HCT116 (cell line): ENCODE measurements at regions not wholly inside any gene's neighbourhood (a gene's known extent, or its start where the extent isn't known, plus 50 kb on each side); places are given as distances from the start of the nearest gene placed in this dataset.

Source experiments
- ATAC-seq: fragments of 200-7000 bp; cut with Tn5 transposase; 2 replicates; pipeline ENCODE4 v1.9.1; 2020; ENCODE audit warnings: mild to moderate bottlenecking, moderate library complexity
- BruUV-seq: library from RNA; stranded (reverse); fragments of 400-500 nt; replicated peaks from 2 replicates; lab custom pipeline; 2021; lab: Mats Ljungman, UMichigan
- CTCF ChIA-PET: fragments of 300-600 bp; sonication (Branson Sonifier 250); formaldehyde crosslinking; loops from one replicate; lab custom pipeline; 2021; ENCODE audit warnings: antibody characterized with exemption; lab: Charles Lee
- POLR2A ChIA-PET: fragments of 300-600, 350-600 bp; sonication (Branson Sonifier 250); formaldehyde crosslinking; loops from one replicate; lab custom pipeline; 2021; ENCODE audit warnings: antibody characterized with exemption; lab: Charles Lee
- RAD21 ChIA-PET, 2 experiments: fragments of 300-600 bp; sonication (Branson Sonifier 250); formaldehyde crosslinking; loops; one replicate each; lab custom pipeline; 2023; ENCODE audit warnings: low total read pairs in 2 of 2; ENCODE audit not compliant: uncharacterized antibody in 2 of 2, unreplicated experiment in 2 of 2, low non-redundant PET in 1 of 2; lab: Charles Lee
- DNase-seq: peaks from one replicate; pipeline ENCODE4 v3.0.0-alpha.2; 2010; ENCODE audit warnings: low read depth, low spot score
- H2AFZ ChIP-seq: fragments of 200-600 bp; shearing (Covaris generic), sonication (generic); 2 replicates; pipeline ENCODE4 v1.6.1; 2017; ENCODE audit warnings: low read depth, mixed run types, mixed read lengths, antibody characterized with exemption, low read length; ENCODE audit not compliant: poor library complexity, severe bottlenecking
- H3K27ac ChIP-seq: 2 replicates; pipeline ENCODE4 v1.5.1; 2012; ENCODE audit warnings: low read depth, low read length
- H3K27me3 ChIP-seq: fragments of 200-600 bp; sonication (generic); 2 replicates; pipeline ENCODE4 v1.6.1; 2016; ENCODE audit warnings: mixed run types, low read length, mixed read lengths; ENCODE audit not compliant: insufficient read depth
- H3K36me3 ChIP-seq, 2 experiments: fragments of 200-500 bp in 1 of 2; fragments of 200-600 bp in 1 of 2; sonication (Bioruptor generic) in 1 of 2; sonication (generic) in 1 of 2; 2 replicates each; pipeline versions ENCODE4 v1.5.1 to v1.6.1; 2014 to 2016; ENCODE audit warnings: low read length in 2 of 2, inconsistent platforms in 1 of 2, mixed read lengths in 1 of 2, mixed run types in 1 of 2; ENCODE audit not compliant: insufficient read depth in 2 of 2, control insufficient read depth in 1 of 2
- H3K4me1 ChIP-seq, 2 experiments: fragments of 200-600 bp in 1 of 2; sonication (generic) in 1 of 2; 2 replicates each; pipeline versions ENCODE4 v1.5.1 to v1.6.1; 2012 to 2017; ENCODE audit warnings: low read length in 2 of 2, inconsistent platforms in 1 of 2, mild to moderate bottlenecking in 1 of 2, mixed read lengths in 1 of 2, mixed run types in 1 of 2, moderate library complexity in 1 of 2; ENCODE audit not compliant: insufficient read depth in 2 of 2, control insufficient read depth in 1 of 2
- H3K4me2 ChIP-seq: fragments of 200-600 bp; sonication (generic); 2 replicates; pipeline ENCODE4 v1.6.1; 2017; ENCODE audit warnings: mixed run types, low read length, mixed read lengths
- H3K4me3 ChIP-seq, 2 experiments: fragments of 200-600 bp in 1 of 2; sonication (generic) in 1 of 2; replicated peaks in 1 of 2; 2 replicates each; pipeline ENCODE4 v1.5.1; 2011 to 2016; ENCODE audit warnings: low read length in 2 of 2, control low read depth in 1 of 2, low read depth in 1 of 2, mild to moderate bottlenecking in 1 of 2, mixed read lengths in 1 of 2, mixed run types in 1 of 2
- H3K79me2 ChIP-seq: fragments of 200-600 bp; sonication (generic); 2 replicates; pipeline ENCODE4 v1.6.1; 2017; ENCODE audit warnings: mild to moderate bottlenecking, mixed run types, low read length, moderate library complexity, mixed read lengths; ENCODE audit not compliant: insufficient read depth
- H3K9ac ChIP-seq: fragments of 200-600 bp; sonication (generic); 2 replicates; pipeline ENCODE4 v1.6.1; 2016; ENCODE audit warnings: low read length, mixed read lengths
- H3K9me2 ChIP-seq: fragments of 200-600 bp; sonication (generic), shearing (Covaris generic); 2 replicates; pipeline ENCODE4 v1.6.1; 2017; ENCODE audit warnings: mixed run types, mild to moderate bottlenecking, moderate library complexity; ENCODE audit not compliant: insufficient read depth
- H3K9me3 ChIP-seq, 2 experiments: fragments of 200-500 bp in 1 of 2; fragments of 200-600 bp in 1 of 2; sonication (Bioruptor generic) in 1 of 2; sonication (generic) in 1 of 2; 2 replicates each; pipeline ENCODE4 v1.6.1; 2014 to 2017; ENCODE audit warnings: low read length in 2 of 2, mixed read lengths in 2 of 2, inconsistent platforms in 1 of 2, low read depth in 1 of 2, mild to moderate bottlenecking in 1 of 2, mixed run types in 1 of 2, moderate library complexity in 1 of 2; ENCODE audit not compliant: control insufficient read depth in 1 of 2, insufficient read depth in 1 of 2
- H4K20me1 ChIP-seq: fragments of 200-600 bp; sonication (generic), shearing (Covaris generic); 2 replicates; pipeline ENCODE4 v1.6.1; 2017; ENCODE audit warnings: mixed run types, mild to moderate bottlenecking, moderate library complexity; ENCODE audit not compliant: insufficient read depth
- ATF3 ChIP-seq: IDR thresholded peaks from 2 replicates; pipeline ENCODE4 v1.6.1; 2012
- CBX3 ChIP-seq: IDR thresholded peaks from 2 replicates; pipeline ENCODE4 v1.6.1; 2012; ENCODE audit warnings: low read depth
- CEBPB ChIP-seq: IDR thresholded peaks from 2 replicates; pipeline ENCODE4 v1.6.1; 2012; ENCODE audit warnings: low read depth
- EGR1 ChIP-seq: IDR thresholded peaks from 2 replicates; pipeline ENCODE4 v1.6.1; 2012; ENCODE audit warnings: low read depth
- ELF1 ChIP-seq: IDR thresholded peaks from 2 replicates; pipeline ENCODE4 v1.6.1; 2012; ENCODE audit warnings: low read depth, borderline replicate concordance
- EZH2phosphoT487 ChIP-seq: fragments of 200-600 bp; IDR thresholded peaks from 2 replicates; pipeline ENCODE4 v1.6.1; 2018; ENCODE audit warnings: antibody characterized with exemption, borderline replicate concordance
- MAX ChIP-seq: IDR thresholded peaks from 2 replicates; pipeline ENCODE4 v1.6.1; 2012
- POLR2A ChIP-seq: IDR thresholded peaks from 2 replicates; pipeline ENCODE4 v1.7.0; 2011; ENCODE audit warnings: borderline replicate concordance; ENCODE audit not compliant: insufficient read depth, insufficient read length; ENCODE audit errors: extremely low read depth
- RAD21 ChIP-seq: IDR thresholded peaks from 2 replicates; pipeline ENCODE4 v1.6.1; 2012; ENCODE audit warnings: low read depth, mild to moderate bottlenecking
- TCF7L2 ChIP-seq: IDR thresholded peaks from 2 replicates; pipeline ENCODE4 v1.7.0; 2011; ENCODE audit warnings: borderline replicate concordance, inconsistent platforms; ENCODE audit not compliant: insufficient read depth, insufficient read length; ENCODE audit errors: extremely low read depth
- YY1 ChIP-seq: IDR thresholded peaks from 2 replicates; pipeline ENCODE4 v1.6.1; 2011; ENCODE audit warnings: low read length, low read depth, moderate library complexity, mild to moderate bottlenecking; ENCODE audit not compliant: insufficient replicate concordance; ENCODE audit errors: extremely low read depth
- ZBTB33 ChIP-seq: IDR thresholded peaks from 2 replicates; pipeline ENCODE4 v1.6.1; 2011; ENCODE audit warnings: mild to moderate bottlenecking, low read length, moderate library complexity; ENCODE audit not compliant: insufficient replicate concordance; ENCODE audit errors: extremely low read depth
- intact Hi-C: fragments of 100-400 bp; cut with micrococcal nuclease; formaldehyde crosslinking; loops from 2 replicates; pipeline ENCODE4 v1.10.0; 2022

GRCh38 chr12:14279845-14280244, 85.6 kb upstream of the ATF7IP start:
- ATAC-seq = no peak
- H3K9me3 ChIP-seq = no peaks in the 10 kb centered on the region
- H3K79me2 ChIP-seq = no peaks in the 10 kb centered on the region
- H3K4me1 ChIP-seq = no peaks in the 10 kb centered on the region
- H3K27me3 ChIP-seq = no peaks in the 10 kb centered on the region
- intact Hi-C loops = no loop called here
- H3K27ac ChIP-seq = no peak overlapping the region
- no peaks in the 10 kb centered on the region for H3K36me3 ChIP-seq
- DNase-seq = no peak
- no peaks in the 10 kb centered on the region for H4K20me1 ChIP-seq
- H2AFZ ChIP-seq = no peak overlapping the region
- no peaks in the 10 kb centered on the region for H3K9me2 ChIP-seq
- TF ChIP-seq ZBTB33 (no peak), CEBPB (no peak), CBX3 (no peak), MAX (no peak), EZH2phosphoT487 (no peak), POLR2A (no peak), ELF1 (no peak), RAD21 (no peak), YY1 (no peak), ATF3 (no peak), TCF7L2 (no peak), EGR1 (no peak)
- TF ChIP-seq, all 23 proteins: peak for 0
- no peak overlapping the region for H3K4me3 ChIP-seq
- no peak overlapping the region for H3K4me2 ChIP-seq
- POLR2A ChIA-PET = no interaction called here
- CTCF ChIA-PET = no interaction called here
- RAD21 ChIA-PET = no interaction called here
- no peak overlapping the region for H3K9ac ChIP-seq
- no TSS peak for BruUV-seq
